HG03460 (cell line): ENCODE measurements at regions not wholly inside any gene's neighbourhood (a gene's known extent, or its start where the extent isn't known, plus 50 kb on each side); places are given as distances from the start of the nearest gene placed in this dataset.

Source experiments
- ATAC-seq: cut with Tn5 transposase; IDR thresholded peaks from one replicate; pipeline ENCODE4 v1.9.1; 2021; ENCODE audit not compliant: unreplicated experiment

DNA sequence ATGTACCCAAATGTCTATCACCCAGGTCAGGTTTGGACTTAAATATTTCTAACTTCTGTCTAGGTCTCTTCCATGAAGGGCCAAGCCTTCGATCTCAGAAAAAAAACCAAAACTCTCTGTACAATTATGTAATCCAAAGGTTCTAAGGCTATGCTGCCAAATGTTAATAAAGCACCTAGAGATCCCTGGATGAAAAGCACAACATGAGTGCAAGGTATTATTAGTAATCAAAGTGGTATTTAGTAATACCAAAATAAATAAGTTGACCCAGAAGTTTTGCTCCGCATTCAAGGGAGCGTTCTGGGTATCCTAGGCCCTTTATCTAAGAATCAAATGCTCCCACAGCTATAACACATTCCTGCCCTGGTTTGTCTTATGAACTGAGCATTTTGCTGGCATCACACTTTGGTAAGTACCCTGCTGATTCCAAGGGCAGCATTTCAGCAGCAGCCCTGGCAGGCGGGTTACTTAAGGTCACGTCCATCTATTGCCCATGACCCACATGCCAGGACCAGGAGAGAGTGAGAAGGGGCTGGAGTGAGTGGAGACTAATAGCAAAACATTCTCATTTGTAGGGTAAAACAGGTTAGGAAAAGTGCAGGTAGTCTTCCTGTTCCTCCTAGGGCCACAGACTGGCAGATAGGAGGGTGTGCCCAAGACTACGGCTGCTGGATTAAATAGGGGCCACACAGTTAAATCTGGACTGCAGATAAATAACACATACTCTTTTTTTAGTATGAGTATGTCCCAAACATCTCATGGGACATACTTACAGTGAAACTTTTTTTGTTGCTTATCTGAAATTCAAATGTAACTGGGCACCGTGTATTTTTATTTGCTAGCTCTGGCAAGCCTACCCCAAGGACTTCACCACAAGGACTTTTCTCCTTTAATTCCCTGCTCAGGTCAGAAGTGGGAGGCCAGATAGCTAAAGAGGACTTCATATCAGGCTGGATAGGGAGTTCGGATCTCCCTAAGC lies 76.0 kb upstream of the SNRK start:
- no peak for ATAC-seq

DNA sequence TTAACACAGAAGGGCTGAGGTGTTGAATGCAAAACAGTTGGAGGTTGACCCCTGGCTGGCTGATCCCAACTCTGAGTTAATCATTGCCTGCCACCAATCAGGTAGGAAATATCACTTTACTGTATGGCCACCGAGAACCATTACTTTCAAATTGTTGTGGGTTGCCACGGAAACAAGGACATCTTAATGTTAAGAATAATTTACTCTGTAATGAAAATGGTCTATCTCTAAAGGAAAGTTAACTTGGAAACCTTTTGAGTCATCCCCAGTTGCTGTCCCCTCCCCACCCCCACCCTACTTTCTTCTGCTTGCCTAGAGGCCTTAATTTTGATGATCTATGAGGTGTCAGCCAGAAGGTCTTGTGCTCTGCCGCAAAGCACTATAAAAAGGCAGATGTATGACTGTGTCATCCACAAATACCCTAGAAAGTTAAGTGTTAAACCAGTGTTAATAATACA lies 78.7 kb upstream of the SNRK start:
- ATAC-seq, result no peak

DNA sequence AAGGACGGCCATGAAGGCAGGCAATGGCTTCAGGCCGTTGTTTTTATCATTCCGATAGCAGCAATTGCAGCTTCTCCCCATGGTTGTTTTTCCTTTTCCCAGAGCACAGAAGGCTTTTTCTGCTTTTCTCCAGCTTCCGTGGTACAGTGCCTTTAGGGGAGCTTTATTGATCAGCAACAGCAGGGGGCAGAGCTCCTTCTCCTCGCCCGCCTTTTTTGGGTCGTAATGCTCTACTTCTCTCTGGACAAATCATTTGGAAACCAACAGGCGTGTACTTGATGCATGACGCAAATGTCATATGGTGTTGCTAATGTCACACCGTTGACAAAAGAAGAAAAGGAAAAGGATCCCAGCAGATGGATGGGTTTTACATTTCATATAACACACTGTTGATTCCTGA lies 79.7 kb upstream of the SNRK start:
- no peak for ATAC-seq

DNA sequence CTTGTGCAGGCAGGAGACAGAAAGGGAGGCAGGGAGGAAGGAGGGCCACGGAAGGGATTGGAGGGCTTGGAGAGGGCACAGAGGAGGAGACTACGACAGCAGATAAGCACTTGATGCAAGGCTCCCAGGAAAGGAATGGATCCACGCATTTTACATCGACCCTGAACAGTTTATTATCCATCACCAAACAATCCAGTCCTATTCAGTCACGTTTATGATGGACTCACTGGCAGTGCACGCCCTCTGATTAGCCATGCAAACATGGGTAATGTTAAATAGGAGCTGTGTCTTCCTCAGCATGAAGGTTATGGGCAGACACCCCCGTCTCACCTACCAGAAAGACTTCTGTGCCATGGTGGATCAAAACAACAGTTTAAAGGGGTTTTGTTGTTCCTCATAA lies 80.2 kb upstream of the SNRK start:
- ATAC-seq, result no peak

DNA sequence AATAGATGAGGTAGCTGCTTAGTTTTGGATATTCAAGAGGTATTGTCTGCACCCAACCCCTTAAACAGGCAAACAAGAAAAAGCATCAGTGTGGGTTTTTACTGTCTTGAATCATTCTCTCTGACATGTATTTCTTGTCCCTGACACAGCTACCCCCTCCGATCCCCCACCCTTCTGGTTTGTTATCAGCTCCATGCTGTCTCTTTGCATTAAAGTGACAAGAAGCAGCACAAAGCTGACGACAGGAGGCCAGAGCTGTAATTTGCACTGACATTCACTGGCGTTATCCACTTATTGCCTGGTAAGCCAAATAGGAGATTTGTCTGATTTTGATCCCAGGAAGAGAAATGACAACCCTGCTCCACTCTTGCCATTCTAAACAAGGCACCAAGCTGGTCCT lies 83.3 kb upstream of the SNRK start:
- no peak for ATAC-seq

DNA sequence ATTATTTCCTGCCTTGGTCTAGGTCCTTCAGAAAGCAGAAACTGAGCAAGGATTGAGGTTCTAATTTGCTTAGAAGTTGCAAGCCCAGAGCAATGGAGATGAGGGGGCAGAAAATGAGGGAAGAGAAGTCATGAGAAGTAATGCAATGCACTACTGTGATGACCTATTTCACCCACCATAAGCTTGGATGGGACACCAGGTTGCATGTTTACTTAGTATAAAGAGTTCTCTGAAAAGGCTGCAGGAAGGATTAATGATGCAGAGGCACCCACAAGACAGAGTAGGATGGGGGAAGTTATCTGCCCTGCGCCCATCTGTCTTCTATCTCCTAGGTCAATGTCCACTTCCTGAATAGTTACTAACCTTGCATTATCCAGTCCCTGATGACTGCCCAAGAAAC lies 84.8 kb upstream of the SNRK start:
- ATAC-seq, result no peak

DNA sequence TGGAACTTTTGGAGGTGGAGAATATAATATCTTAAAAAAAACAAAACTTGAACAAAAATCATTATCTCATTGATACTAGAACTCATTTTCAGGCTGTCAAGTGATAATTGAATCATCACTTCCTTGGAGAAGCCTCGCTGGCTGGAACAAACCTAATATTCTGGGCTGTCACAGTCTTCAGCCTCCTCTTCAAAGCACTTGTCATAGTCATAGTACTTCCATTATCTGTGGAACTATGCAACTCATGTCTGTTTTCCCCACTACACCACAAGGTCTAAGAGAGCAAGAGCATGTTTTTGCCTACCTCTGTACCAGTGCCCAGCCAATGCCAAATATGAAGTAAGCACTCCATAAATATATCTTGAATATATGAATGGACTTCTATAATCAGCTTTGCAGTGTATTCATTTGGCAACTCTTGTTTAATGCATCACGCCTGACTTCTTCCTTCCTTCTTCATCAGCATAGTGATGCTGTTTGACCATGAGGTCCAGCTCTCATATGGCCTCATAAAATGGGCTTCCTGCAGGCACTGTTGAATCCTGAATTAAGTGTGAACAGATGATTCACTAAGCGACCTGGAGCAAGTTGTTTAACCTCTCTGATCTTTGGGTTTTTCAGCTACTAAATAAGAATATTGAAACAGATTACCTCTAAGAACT lies 86.6 kb upstream of the SNRK start:
- ATAC-seq, result no peak

DNA sequence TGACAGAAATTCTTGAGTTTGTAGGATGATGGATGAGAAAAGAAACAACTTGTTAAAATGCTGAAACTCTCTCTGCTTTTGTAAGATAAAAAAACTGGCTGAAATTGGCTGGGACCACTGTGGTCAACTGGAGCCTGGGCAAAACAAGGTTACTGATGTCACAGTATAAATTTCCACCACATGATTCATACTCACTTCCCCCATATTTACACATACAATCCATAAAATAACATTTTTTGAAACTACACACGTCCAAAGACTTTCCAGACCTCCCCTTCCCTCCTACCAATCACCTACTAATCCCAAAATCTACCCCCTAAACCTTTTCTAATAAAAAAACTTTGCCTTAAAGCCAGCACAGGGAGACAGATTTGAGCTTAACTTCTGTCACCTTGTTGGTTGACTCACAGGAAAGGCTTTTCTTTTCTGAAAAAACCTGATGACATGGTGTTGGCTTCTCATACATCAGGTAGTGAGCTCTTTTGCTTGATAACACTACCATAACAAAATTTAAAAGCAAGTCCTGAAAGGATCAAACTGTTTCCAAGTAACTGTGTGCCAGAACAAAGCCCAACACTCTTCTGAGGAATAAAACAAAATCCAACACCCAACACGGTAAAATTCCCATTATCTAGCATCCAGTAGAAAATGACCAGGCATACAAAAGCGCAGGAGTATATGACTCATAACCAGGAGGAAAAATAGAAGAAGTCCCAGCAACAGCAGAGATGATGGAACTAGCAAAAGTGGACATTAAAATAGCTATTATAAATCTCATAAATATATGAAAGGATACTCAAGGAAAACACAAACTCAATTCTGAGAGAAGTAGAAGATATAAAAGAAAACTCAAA lies 87.3 kb upstream of the SNRK start:
- ATAC-seq, result no peak

DNA sequence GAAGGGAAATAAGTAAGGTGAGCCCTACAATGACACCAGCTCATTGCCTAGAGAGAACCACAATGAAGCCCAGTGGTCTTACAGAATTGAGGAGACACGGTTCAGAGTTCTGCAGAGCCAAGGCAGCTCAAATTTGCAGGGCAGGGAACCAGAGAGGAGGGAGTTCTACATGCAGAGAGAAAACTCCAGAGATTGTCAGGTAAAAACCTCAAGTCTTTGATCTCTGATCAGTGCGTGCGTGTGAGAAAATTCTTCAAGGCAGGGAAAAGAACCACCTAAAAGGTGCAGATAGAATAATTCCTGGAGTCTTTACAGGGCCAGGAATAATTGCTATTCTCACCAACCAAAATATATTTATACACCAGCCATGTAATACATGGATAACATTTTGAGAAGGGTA lies 88.0 kb upstream of the SNRK start:
- ATAC-seq, result no peak

DNA sequence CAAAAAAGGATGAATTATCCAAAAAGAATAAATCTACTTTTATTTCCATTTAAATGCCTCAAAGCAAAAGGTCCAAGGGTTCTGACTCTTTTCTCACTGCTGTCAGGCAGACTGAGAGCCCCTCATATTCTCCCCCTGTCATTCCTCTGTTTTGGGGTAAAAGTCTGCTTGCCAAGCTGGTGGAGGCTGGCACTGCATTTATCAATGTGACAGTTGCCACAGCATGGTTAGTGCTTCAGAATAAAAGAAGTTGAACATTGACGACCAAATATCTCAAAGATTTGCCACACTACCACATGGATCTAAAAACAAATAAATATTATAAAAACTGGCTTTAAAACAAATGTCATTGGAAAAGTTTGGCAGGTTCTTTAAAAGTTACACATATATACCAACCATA lies 89.2 kb upstream of the SNRK start:
- no peak for ATAC-seq

DNA sequence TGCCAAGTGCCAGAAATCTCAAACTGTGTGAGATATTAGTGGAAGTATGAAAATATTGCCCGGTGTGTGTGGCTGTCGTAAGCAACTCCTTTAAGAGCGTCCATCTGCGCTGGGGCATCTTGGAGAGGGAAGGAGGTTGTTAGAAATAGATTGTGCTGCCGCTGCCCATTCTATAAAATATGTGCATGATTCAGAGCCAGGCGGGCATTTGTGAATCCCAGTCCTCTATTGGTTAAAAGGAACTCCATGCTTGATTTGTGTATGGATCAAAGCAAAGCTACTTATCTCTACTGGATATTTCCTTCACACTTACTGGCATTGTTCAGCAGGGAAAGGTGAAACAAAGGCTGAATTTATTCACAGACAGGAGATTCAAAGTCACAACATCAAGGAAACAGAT lies 89.6 kb upstream of the SNRK start:
- ATAC-seq, result no peak

DNA sequence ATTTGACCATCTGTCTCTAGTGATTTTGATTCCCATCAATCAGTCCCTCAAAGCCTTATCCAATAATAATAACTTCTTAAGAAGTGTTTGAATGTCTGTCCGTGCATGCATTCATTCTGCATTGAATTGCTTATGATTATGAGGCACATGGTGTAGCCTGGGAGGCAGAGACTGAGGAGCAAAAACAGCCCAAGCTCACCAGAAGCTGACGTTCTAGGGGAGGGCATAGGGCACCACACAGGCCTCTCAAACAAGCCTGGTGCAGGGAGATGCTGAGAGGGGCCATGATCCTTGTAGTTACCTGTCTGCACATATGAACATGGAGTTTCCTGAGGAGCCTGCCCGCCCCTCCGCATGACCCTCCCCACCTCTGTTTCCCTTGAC lies 89.2 kb upstream of the POMGNT2 start:
- no peak for ATAC-seq

DNA sequence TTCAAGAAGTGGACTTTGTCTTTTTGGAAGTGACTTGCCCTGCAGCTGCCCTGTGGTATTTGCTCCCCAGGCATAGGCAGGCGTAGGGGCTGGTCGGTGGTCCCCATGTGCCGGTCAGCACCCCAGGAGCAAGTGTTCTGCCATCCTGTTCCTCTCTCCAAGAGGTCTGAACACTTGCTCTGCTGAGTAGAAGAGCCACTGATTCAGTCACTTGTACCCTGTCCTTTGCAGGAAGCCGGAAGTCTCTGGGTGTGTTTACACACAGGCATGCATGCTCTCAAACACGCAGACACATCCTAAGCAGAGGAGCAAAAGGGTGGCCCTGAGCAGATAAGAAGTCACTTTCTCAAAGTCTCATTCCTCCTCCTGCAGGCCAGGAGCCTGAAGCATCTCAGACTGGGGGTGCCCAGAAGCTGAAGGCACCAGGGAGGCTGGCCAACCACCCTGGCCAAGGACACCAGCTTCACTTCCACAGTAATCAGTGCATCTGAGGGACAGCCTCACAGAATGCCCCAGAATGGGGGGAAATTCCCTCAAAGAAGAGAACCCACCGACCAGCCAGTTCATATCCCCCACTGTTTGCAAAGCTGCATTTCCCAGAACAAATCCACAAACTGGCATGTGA lies 88.7 kb upstream of the POMGNT2 start:
- ATAC-seq, result no peak

DNA sequence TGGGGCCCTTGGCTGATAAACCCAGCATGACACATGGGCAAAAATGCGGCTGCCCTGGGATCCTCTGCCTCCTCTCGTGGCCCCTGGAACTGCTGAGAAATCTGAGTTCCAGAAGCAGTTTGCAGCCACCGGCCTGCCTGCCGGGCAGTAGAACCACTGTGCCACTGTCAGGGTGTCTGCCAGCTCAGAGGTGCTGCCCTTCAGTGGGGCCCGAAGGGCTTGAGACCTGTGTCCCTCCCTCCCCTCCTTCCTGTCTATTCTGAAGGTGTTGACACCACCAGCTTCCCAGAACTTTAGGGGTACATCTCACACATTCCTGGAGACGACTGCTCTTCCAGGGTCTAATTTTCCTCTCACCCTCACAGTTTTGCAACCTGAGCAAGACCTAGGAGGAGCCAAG lies 88.2 kb upstream of the POMGNT2 start:
- ATAC-seq, result no peak

DNA sequence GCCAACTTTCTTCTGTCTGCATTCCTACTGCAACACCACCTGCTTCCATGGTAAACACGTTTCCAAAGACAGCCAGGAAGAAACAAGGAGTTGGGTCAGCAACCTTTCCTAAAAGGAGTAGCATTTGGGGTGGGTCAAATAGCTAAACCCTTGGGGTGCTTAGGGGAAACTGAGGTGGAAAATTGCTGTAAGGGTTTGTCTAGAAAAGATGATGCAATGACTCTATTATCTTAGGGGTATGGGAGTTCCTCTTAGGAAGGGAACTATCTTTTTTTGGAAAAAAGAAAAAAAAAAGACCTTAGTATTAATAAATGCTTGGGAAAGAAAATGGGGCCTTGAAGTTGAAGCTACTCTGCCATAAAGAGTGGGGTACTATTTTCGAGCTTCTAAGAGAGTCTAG lies 86.1 kb upstream of the POMGNT2 start:
- ATAC-seq, result no peak

DNA sequence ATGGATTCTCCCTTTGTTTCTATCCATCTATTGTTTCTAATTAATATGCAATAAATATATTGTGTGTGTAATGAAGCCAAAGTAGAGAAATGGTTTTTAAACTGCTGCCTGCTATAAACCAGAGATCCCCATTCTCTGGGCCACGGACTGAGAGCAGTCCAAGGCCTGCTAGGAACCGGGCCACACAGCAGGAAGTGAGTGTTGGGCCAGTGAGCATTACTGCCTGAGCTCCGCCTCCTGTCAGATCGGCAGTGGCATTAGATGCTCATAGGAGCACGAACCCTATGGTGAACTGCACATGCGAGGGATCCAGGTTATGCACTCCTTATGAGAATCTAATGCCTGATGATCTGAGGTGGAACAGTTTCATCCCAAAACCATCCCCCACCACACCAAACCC lies 85.2 kb upstream of the POMGNT2 start:
- ATAC-seq, result no peak

DNA sequence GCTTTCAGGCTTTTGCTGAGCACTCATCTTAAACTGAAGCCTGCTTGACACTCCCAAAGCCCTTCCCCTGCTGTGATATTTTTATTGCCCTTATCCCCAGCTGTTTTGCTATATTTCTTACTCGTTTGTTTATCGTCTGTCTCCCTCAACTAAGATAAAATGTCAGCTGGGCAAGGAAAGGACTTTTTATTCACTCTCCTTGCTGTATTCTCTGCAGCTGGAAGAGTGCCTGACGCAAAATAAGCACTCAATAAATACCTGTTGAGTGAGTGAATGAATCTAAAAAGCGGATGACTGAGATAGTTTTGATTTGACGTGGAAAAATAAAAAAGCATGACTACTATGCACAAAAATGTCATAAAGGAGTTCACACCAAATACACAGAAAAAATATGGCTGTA lies 84.8 kb upstream of the POMGNT2 start:
- ATAC-seq, result no peak

DNA sequence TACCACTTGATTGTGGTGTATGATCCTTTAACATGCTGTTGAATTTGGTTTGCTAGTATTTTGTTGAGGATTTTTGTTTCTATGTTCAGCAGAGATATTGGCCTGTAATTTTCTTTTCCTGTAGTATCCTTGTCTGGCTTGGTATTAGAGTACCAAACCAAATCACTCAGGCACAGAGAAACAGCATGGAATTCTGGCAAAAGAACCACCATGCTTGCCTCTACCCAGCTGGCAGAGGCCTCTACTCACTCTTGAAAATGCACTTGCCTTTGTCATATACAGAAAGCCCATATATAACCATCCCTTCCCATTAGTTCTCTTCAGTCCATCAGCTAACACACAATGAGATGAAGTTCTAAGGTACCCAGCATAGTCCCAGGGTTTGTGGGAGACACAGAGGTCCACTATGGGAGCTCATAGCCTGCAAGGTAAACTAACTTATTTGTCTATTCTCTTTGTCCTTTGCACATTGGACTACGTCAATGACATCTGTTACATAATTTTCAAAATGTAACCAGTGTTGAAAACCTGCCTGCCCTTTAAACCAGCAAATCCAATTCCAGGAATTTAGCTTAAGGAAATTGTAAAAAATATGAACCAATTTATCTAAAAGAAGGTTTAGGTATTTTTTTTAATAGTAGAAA lies 82.1 kb upstream of the POMGNT2 start:
- no peak for ATAC-seq

DNA sequence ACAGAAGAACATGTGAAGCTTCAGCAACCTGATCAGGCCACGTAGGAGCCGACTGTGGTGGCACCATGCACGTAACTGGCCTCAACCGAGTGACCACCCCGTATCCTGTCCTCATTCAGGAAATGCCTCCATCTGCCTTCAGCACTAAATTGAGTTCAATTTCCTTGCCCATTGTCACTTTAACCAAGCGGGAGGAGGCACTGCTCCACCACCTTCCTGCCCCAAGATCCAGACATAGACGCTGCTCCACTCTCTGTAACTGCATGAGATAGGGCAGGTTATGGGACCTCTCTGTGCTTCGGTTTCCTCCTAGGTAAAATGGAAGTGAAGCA lies 80.1 kb upstream of the POMGNT2 start:
- no peak for ATAC-seq

DNA sequence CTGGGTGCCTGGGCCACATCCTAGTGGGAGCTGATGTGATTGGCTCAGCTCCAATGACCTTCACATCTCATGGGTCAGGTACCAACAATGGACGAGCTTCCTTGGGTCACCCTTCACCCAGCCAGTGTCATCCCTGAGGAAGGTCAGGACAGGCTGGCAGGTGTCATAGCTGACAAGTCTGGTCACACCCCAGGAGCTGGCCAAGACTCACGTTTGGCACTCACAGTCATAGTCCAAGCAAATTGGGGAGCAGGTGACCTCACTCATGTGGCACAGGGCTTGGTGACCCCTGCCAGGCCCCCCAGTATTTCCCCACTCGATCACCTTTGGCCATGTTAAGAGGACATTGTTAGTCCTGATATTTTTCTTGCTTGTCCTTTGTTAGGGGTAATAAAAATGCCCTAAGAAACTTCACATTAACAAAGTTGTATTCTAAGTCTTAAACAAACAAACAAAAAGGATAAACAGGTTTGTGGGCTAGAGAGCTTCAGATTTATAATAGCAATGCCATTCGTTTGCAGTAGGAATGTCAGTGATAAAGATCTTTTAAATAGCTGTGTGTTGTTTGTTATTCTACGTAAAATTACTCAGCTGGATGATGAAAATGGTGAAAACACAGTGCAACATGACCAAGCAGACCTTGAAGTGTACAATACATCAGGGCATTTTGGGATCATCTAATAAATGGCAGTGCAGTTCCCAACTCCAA lies 79.5 kb upstream of the POMGNT2 start:
- no peak for ATAC-seq
